Superior temporal gyrus (tissue), 1 donor: ENCODE measurements at regions not wholly inside any gene's neighbourhood (a gene's known extent, or its start where the extent isn't known, plus 50 kb on each side); places are given as distances from the start of the nearest gene placed in this dataset.
A peak's percentile ranks its signal among the peaks of the same experiment; 100 is the strongest.

ENCODE experiments used
- DNase-seq: peaks from one replicate; pipeline ENCODE4 v3.0.0-alpha.2; 2016; ENCODE audit errors: extremely low spot score

DNA sequence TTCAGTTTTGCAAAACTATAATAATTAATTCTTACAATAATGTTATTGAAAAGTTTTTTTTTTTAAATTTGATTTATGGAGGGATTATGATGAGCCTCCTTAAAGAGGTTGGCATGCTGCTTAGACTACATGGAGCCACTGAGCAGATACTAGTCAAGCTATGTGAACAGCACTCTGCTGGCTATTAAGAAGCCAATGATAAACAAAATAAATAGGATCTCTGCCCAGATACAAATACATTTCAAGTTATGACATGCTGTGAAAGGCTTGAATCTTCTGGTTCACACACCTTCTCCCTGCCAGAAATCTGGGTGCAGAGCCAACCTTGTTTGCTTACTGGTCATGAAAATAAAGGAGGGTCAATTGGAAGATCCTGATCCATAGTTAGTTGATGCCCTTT is 107.4 kb upstream of the NAV3 start:
- DNase-seq: no peak

DNA sequence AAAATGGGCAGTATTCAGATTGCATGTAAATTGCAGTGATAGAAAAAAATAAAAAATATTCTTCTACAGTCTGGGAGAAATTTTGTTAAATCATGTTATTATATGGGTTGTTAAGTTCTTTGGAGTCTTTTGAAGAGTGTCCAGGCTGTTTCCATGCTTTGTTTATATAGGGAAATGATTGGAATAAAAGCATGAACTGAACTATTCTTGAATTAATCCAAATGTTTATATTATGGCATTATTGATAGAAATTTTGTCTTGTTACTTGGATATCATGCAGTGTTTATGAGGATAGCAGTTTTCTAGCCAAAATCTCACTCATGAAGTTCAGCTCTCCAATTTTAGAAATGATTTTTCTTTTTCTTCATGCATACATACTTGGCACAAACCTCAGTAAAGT is 108.2 kb upstream of the NAV3 start:
- no peak for DNase-seq

DNA sequence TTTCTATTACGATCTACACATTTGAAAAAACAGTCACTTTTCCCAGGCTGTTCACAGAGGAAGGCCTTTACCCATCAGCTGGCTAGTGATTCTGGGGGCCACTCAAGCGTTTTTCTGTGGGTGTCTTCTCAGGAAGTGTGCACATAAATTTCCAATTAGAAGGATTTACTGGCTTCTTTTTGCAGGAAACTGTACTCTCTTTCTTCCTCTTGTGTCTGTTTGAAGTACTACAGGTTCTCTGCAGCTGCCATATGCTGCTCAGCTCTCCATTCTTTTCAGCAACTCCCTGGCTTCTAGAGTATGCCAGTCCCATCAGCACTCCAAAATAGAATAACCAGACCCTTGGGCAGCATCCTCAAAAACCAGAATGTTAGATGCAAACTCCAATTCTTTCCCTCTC is 110.4 kb upstream of the NAV3 start:
- no peak for DNase-seq

DNA sequence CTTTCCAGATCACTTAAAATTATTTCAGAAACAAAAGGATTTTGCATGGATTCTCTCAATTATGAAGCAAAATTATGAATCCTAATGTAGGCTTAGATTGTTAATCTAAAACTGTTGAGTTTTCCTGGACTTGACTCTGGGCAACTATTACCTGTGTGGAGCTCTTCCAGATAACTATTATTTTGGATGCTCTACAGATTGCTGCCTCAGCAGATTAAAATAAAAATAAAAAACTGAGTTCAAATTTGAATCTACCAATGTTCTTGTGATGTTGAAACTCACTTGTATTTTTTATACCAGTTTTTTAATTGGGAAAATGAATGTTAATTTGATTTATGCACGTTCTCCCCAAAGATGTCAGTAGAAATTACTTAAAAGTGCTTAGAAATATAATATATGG is 120.5 kb upstream of the NAV3 start:
- no peak for DNase-seq

DNA sequence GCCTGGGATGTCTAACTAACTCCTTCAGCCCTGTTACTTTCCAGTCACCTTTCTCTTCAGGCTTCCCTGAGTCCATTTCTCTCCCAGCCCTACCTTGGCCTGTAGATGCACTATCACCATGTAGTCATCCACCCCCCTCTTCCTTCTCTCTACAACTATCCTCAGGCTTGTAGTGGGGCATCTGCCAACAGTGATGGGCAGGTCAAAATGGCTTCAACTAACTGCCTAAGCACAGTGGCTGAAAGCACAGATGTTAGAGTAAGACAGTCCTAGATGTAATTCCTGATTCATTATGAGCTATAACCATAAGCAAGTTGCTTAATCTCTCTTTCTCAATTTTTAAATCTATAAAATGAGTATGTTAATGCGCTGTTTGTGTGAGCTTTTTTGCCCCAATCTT is 133.6 kb upstream of the NAV3 start:
- no peak for DNase-seq

DNA sequence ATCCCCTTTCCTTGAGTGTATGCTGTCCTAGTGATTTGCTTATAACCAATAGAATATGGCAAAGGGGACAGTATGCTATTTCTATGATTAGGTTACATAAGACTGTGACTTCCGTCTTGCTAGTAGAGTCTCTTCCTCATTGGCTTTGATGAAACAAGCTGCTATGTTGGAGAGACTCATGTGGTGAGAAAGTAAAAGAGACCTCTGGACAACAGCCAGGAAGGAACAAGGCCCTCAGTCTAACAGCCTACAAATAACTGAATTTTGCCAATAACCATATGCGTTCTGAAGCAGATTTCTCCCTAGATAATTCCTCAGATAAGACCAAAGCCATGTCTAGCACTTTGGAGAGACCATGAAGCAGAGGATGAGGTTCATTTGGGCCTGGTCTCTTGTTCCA is 134.5 kb upstream of the NAV3 start:
- no peak for DNase-seq

DNA sequence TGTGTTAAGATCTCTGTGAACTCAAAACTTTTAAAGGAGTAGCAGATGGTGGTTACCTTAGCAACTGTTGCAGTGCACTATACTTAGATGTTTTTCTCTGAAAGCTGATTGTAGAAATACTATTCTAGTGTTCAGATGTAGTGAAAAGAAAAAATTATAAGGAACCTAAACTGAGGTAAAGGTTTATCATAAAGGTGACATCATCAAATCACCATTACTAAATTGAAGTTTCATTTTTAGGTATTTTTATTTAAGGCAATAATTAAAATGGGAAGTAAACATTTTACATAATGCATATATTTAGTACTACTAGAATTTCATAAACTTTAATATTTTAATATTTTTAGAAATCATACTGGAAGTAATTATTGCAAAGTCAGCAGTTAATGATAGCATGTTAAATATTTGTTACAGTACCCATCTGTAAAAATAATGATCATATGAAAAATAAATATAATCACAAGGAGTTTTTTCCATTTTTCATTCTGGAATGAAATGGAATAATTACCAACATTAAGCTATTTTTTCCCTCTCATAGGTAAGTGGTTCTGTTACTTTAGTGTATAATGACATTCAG is 141.1 kb upstream of the NAV3 start:
- DNase-seq: no peak

DNA sequence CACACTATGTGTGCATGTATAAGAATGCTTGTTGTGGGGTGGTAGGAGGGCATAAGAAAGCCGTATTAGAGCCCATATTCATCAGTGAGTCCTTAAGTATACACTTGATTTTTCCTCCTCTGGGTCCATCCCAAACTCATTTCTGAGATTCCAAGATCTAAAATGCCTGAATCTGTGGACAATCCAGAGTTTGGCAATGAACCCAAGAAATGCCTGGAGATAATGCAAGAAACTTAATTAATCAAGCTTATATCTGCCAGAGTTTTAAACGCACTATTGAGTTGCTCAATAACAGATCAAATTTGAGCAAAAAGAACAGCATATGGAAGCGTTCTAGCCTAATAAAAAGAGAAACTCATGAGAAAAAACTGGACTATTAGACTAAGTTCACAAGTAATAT is 143.4 kb upstream of the NAV3 start:
- no peak for DNase-seq

DNA sequence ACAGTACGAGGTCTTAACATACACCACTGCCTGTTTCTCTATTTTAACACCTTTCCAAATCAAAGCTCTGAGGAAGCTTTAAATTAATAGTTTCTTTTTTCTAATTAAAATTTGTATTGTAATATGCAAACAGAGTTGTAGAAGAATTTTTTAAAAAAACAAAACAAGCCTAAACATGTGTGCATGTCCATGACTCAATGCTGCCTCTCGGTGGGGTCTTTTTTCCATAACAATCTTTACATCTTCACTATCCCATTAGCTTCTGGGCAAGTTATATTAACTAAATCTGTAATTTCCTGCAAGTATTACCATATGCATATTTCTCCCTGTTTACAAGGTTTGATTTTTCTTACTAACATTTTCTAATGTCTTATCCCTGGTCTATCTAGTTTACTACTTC is 143.9 kb upstream of the NAV3 start:
- DNase-seq: no peak

DNA sequence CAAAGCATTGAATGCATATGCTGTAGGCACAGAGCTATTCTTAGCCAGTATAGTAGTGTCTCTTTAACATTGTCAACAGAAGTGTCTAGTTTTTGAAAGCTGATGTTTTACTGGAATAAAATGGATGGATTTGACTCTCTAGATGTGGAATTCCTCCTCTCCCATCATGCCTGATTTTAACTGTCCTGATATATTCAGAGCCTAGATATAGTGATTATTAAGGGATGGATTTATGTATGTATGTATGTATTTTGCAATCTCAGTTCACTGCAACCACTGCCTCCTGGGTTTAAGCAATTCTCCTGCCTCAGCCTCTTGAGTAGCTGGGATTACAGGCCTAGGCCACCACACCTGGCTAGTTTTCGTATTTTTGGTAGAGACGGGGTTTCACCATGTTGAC is 144.8 kb upstream of the NAV3 start:
- DNase-seq: no peak

DNA sequence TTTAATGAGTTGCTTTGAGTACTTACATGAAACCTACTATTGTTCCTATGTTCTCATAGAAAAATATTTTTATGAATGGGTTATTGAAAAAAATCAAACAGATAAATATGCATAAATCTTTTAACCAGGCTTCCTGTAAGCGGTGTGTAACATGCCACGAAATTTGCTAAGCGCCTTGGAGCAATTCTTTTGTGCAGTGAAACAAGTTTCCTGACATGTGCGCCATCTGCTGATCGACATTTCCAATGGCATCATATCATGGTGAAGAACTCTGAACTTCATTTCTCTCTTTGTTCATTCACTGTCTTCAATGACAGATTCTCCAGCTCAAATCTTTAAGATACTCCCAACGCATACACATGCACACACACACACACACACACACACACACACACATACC is 145.6 kb upstream of the NAV3 start:
- DNase-seq: peak; percentile 87

DNA sequence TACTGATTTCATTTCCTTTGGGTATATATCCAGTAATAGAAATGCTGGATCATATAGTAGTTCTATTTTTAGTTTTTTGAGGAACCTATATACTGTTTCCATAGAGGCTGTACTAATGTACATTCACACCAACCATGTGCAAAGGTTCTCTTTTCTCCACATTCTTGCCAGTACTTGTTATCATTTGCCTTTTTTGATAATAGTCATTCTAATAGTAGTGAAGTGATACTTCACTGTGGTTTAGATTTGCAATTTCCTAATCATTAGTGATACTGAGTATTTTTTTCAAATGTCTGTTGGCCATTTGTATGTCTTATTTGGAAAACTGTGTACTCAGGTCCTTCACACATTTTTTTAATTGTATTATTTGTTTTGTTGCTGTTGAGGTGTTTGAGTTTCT is 148.2 kb upstream of the NAV3 start:
- no peak for DNase-seq

DNA sequence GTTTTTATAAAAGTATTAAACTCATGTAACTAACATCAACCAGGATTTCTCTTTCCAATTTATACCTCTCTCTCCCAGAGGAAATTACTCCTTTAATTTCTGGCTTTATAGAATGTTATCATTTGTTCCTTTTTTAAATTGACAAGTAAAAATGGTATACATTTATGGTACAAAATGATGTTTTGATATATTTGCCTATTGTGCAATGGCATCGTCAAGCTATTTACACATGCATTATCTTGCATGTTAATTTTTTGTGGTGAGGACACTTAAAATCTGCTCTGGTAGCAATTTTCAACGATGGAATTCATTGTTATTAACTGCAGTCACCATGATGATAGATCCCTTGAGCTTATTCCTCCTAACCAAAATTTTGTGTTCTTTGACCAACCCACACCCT is 149.0 kb upstream of the NAV3 start:
- no peak for DNase-seq

DNA sequence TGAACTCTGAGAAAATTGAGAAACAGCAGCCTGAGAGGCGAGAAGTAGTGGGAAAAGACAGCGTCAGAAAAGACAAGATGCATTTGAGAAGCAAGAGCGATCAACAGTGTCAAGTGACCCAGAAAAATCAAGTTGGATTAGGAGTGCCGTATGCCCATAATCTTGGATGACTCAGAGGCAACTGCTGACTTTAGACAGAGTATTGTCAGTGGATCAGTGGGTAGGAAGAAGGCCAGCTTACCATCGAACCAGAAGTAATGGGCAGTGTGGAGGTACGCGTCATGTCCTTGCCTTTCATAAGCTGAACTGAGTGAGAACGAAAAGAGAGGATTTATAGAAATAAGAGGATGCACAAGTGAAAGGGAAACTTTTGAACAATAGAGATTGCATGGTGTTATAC is 151.0 kb upstream of the NAV3 start:
- DNase-seq: no peak

DNA sequence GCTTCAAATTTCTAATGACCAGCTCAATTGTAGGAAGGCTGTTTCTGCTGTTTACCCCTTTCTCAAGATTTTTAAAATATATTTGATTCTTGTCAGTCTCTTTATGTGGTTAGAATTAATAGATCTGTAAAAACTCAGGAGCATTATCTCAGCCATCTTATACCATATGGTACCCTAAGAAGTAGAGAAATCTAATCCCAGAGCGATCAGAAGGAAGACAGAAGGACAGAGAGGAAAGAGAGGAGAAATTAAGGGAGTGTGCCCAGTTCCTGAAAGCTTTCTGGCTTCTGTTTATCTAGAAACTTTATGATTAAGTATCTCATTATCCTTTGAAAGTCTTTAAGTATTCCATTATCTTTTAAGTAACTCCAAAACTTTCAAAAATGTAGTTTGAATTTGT is 152.1 kb upstream of the NAV3 start:
- no peak for DNase-seq

DNA sequence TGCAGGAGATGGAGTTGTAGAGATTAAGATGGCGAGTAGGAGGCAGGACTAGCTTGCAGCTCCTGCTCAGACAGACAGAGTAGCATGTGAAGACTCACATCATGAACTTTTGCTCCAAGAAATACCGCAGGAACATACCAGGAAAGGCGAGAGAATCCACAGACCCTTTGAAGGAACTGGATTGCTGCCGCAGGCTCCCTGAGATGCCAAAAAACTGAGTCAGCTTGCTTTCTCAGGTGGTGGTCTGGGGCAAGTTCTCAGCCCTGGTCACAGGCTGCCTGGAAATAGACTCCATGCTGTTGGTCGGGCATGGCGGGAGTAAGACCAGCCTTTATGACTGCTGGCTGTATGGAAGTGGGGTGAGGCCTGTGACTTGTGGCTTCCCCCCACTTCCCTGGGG is 163.6 kb upstream of the NAV3 start:
- DNase-seq: no peak

DNA sequence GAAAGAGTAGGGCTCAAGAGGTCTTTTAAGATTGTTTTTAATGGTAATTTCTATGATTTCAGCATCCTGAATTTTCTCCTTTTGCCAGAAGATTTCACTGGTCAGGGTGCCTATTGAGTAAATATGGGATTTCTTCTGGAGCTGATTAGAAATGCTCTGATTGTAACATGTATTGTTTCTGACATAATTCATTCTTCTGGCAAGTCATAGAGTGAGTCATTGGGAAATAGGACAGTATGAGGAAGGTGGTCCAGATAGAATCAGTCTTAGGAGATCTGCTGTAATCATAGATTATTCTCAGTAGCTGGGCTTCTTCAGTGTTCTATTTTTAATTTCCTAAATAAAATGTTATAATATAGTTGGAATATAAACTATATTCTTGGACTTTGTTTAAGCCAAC is 182.0 kb upstream of the NAV3 start:
- no peak for DNase-seq

DNA sequence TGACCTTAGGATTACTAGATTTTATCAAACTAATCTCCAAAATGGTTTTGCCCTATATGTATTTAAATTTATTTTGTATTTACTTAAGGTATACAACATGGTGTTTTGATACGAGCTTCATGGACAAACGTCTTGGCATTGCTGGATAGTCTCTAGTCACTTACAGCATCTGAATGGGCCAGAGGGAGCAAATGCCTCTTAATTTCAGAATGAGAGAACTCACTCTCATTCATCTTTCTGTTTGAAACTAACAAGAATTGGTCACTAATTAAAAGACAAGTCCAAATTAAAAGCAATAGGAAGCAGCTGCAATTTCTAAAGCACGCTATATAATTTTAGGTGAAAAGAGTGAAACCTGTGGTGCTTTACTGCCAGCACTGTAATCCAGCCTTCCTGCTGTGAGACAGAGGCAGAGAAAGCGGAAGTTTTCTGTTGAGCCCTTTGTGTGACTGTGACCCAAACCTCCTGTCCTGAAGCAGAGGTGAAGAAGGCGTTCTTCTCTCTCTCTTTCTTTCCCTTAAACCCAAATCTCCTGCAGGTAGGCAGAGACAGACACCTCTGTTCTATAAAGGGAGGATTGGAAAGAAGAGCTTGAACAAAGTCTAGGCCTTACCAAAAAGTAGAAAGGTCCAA is 184.6 kb upstream of the NAV3 start:
- no peak for DNase-seq

DNA sequence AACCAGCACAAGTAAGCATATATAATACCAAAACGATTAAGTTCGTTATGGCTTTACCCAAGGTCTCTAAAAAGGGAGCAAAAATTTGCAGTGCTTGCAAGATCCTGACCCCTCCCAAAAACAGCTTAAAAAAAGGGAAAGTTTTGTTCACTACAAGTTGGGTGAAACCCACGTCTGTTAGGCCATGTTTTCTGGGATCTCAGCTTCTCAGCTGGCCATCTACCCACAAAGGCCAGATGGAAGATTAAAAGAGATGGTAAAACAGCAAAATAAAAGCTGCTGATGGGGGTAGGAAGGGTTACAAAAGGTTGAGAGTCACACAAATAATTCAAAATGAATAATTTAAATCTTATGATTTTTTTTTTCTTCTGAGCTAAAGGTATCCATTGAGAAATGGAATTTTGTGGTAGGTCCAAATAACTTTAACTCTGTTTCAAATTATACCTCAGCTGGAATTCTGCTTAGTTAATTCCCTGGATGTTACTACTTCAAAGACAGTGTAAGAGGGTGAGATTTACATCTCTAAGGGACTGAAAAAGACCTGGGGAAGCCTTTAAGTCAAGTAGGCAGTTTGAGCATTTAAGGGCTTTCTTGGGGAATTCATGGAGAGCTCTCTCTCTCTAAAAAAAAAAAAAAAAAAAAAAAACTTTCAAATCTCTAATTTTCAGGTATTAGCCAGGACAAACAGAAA is 185.6 kb upstream of the NAV3 start:
- no peak for DNase-seq

DNA sequence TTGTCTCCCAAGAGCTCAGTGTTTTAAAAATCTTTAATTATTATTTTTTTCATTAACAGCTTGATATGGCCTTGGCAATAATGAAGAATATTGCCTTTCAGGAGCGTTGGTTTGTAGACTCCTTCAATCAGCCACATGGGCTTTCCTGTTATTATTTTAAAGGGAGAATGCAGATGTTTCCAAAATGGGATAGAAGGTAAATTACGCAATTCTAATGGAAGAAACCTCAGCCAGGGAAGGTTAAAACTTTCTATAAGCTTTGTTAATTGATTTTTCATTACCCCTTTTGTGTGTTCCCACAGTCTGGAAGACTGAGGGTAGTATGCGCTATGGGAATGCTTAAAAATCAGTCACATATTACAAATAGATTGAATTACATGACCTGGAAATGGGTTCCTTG is 188.4 kb upstream of the NAV3 start:
- no peak for DNase-seq

DNA sequence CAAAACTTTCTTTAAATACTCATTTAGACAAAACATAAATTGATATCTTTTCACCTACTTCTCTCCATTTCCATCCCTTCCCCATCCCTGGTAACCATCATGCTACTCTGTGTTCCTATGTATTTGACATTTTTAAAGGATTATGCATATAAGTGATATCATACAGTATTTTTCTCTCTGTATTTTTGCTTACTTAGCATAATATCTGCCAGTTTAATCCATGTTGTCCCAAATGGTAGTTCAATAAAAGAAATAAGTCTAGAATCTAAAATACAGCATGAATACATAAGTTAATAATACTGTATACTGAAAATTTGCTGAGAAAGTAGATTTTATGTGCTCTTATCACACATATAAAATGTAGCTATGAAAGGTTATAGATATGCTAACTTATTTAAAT is 190.3 kb upstream of the NAV3 start:
- no peak for DNase-seq

DNA sequence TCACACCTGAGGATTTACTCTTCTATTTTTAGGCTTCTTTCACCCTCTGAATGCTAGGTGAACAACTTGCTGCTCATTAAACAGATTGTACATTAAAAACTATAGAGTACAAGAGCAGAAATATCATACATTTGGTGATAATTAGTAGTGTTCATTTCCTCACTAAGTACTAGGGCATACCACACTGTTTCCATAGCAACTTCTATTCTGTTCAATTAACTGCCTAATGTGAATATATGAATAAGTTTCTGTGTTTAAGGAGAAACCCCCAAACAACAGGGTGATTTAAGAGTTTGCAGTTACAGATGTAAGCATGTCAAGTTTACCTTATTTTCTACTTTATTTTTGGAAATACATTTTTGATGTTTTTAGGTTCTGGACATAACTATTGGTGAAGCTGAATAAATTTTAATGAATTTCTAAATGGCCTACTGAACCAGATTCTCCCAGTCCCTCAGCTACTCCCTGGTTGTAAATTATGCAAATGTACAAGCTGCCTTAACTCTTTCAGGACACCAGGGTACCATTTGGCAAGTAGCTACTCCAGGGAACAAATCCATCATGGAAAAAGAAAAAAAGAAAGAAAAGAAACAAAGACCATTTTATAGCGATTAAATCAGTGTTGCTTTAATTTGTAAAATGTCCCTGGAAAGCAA is 199.8 kb upstream of the NAV3 start:
- no peak for DNase-seq

DNA sequence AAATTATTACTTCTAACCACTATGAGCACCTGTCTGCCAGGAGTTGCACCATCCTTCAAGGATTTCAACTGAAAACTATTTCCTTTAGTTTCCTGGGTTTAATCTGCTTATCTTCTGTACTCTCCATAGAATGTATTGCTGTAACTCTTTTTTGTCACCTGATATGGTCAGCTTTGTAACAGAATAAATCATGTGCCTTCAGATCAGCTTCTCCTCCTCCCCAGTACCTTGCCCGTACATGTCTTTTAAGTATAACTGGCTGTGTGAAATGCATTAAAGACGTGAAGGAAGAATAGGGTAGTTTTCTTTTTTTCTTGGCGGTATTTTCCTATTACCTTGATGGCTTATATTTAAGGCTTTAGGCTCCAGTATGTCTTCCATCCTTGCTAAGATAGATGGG is 200.3 kb upstream of the NAV3 start:
- no peak for DNase-seq
